ENCODE measurements at regions not wholly inside any gene's neighbourhood (a gene's known extent, or its start where the extent isn't known, plus 50 kb on each side); places are given as distances from the start of the nearest gene placed in this dataset.

- no peak overlapping the region for H4K91ac ChIP-seq (replicated peaks; ENCODE audit: insufficient read length, low read length)
- H4K5ac ChIP-seq (ENCODE audit: insufficient read length, low read depth, low read length): no peak overlapping the region
- H3K23me2 ChIP-seq (ENCODE audit: low read depth, low read length): no peaks in the 10 kb centered on the region
- H2BK5ac ChIP-seq (ENCODE audit: low read depth, low read length): no peak overlapping the region
- no peak overlapping the region for H3K4me3 ChIP-seq (ENCODE audit: extremely low read depth in 1 of 4, insufficient read depth in 2 of 4, low read depth in 3 of 4, low read length in 4 of 4)
- ChIA-PET POLR2A (ENCODE audit: partially characterized antibody) (no interaction called here), CTCF (ENCODE audit: partially characterized antibody) (interaction anchor here (1.2 kb wide), 1 partner anchor 20 kb away, joined by 3 read pairs; no protein-coding TSS in a partner anchor)
- no peak overlapping the region for H2BK12ac ChIP-seq (ENCODE audit: low read depth, low read length)
- H4K8ac ChIP-seq (ENCODE audit: extremely low read depth, insufficient read depth, low read length): no peak overlapping the region
- H3K27me3 ChIP-seq (replicated peaks in 1 of 4; ENCODE audit: control insufficient read depth in 3 of 4, extremely low read depth in 1 of 4, insufficient read depth in 3 of 4, low read length in 3 of 4): no peaks in the 10 kb centered on the region
- no peak overlapping the region for H2BK120ac ChIP-seq (replicated peaks; ENCODE audit: low read depth, low read length)
- no peak overlapping the region for H2AFZ ChIP-seq (ENCODE audit: low read length)
- H2BK20ac ChIP-seq (ENCODE audit: low read length): no peak overlapping the region
- H3K4me2 ChIP-seq (ENCODE audit: insufficient read depth in 1 of 2, low read depth in 2 of 2, low read length in 2 of 2): no peak overlapping the region
- H4K20me1 ChIP-seq (replicated peaks in 1 of 2; ENCODE audit: control insufficient read depth in 1 of 2, insufficient read depth in 2 of 2, low read length in 2 of 2): no peaks in the 10 kb centered on the region
- H3K79me1 ChIP-seq (ENCODE audit: low read depth, low read length): no peaks in the 10 kb centered on the region
- H3K56ac ChIP-seq (replicated peaks; ENCODE audit: insufficient read length, low read depth, low read length): no peak overlapping the region
- H3K14ac ChIP-seq (ENCODE audit: insufficient read length): no peak overlapping the region
- H3K27ac ChIP-seq (ENCODE audit: low read depth, low read length): no peak overlapping the region
- H2AK5ac ChIP-seq (ENCODE audit: low read depth, low read length): no peak overlapping the region
- no peak overlapping the region for H3K9ac ChIP-seq (replicated peaks in 1 of 4; ENCODE audit: extremely low read depth in 1 of 4, low read depth in 3 of 4, low read length in 3 of 4)
- H3K23ac ChIP-seq (ENCODE audit: insufficient read length): no peak overlapping the region
- no peak for TF ChIP-seq USF2 (IDR thresholded peaks at IDR 0.05; ENCODE audit: low read length)
- no peak for TF ChIP-seq HDAC2 (IDR thresholded peaks at IDR 0.05; ENCODE audit: borderline replicate concordance in 1 of 2, low read depth in 2 of 2, low read length in 2 of 2)
- TF ChIP-seq NANOG (IDR thresholded peaks at IDR 0.05; ENCODE audit: insufficient read depth, low read depth, low read length, poor library complexity, severe bottlenecking): no peak
- no peak for TF ChIP-seq KDM5A (IDR thresholded peaks at IDR 0.05; ENCODE audit: low read length)
- no peak for TF ChIP-seq SRF (IDR thresholded peaks at IDR 0.05; ENCODE audit: low read depth, low read length)
- no peak for TF ChIP-seq FOSL1 (IDR thresholded peaks at IDR 0.05; ENCODE audit: insufficient read depth, low read depth, low read length)
- no peak for TF ChIP-seq SIX5 (IDR thresholded peaks at IDR 0.05; ENCODE audit: low read depth, low read length)
- no peak for TF ChIP-seq CEBPB (IDR thresholded peaks at IDR 0.05; ENCODE audit: low read depth, low read length)
- no peak for FAIRE-seq
- no peak overlapping the region for H3K4ac ChIP-seq (replicated peaks; ENCODE audit: insufficient read length, low read depth, low read length)
- H3K4me1 ChIP-seq (replicated peaks in 1 of 4; ENCODE audit: control insufficient read depth in 3 of 4, insufficient read depth in 4 of 4, low read length in 3 of 4): no peaks in the 10 kb centered on the region
- DNase-seq (ENCODE audit: low read depth in 1 of 2, low spot score in 2 of 2): no peak
- no peak overlapping the region for H3K18ac ChIP-seq (ENCODE audit: extremely low read depth, low read length)
- no peak overlapping the region for H2BK15ac ChIP-seq (ENCODE audit: low read length)
- WGBS, 2 experiments (ENCODE audit: extremely low coverage in 1 of 2, insufficient coverage in 1 of 2, insufficient read length in 1 of 2, insufficient replicate concordance in 2 of 2, low coverage in 1 of 2, low lambda C conversion rate in 2 of 2, missing lambda C conversion rate in 1 of 2): 60% methylated on average over 3 of the region's 3 CpGs; no CpG with 5 or more reads in 1 of the 2 experiments
- no peaks in the 10 kb centered on the region for H3K9me3 ChIP-seq (ENCODE audit: insufficient read depth in 2 of 2, low read depth in 1 of 2, low read length in 1 of 2)
- H3K36me3 ChIP-seq (ENCODE audit: control insufficient read depth in 2 of 4, insufficient read depth in 4 of 4, low read length in 3 of 4): no peaks in the 10 kb centered on the region
- H3K79me2 ChIP-seq (ENCODE audit: control insufficient read depth in 1 of 2, insufficient read depth in 2 of 2, low read length in 2 of 2): no peaks in the 10 kb centered on the region
Measured at GRCh38 chr2:210899131-210899530, 342.7 kb downstream of the CPS1 start.
